NCI-H748 (cell line): ENCODE measurements at regions not wholly inside any gene's neighbourhood (a gene's known extent, or its start where the extent isn't known, plus 50 kb on each side); places are given as distances from the start of the nearest gene placed in this dataset.

Experiments used
- DNase-seq: peaks from one replicate; lab custom pipeline; 2025; ENCODE audit not compliant: unreplicated experiment; lab: John Stamatoyannopoulos, UW

DNA sequence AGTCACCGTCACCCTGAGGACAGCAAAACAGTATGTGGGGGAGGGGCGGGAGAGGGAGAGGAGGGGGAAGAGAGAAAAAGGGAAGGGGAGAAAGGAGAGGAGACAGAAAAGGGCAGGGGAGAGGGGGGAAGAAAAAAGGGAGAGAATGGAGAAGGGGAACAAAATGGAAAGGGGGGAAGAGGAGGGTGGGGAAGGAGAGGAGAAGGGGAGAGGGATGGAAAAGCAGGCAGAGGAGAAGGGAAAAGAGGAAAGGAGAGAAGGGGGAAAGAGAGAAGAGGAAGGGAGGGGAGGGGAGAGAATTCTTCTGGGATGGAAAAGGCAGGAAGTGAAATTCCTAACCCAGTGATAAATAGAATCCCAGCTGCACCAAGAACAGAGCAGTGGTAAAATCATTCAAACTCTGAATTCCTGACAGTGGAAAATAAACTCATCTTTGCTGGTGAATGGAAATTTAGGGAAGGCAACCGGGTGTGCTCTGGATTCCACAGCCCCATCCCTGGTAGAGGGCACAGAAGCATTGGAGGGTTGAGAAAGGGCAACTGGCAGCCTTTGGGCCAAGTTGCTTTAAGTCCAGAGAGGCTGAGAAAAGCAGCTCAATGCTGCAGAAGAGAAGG, 244.2 kb downstream of the BCOR start:
- DNase-seq = no peak

DNA sequence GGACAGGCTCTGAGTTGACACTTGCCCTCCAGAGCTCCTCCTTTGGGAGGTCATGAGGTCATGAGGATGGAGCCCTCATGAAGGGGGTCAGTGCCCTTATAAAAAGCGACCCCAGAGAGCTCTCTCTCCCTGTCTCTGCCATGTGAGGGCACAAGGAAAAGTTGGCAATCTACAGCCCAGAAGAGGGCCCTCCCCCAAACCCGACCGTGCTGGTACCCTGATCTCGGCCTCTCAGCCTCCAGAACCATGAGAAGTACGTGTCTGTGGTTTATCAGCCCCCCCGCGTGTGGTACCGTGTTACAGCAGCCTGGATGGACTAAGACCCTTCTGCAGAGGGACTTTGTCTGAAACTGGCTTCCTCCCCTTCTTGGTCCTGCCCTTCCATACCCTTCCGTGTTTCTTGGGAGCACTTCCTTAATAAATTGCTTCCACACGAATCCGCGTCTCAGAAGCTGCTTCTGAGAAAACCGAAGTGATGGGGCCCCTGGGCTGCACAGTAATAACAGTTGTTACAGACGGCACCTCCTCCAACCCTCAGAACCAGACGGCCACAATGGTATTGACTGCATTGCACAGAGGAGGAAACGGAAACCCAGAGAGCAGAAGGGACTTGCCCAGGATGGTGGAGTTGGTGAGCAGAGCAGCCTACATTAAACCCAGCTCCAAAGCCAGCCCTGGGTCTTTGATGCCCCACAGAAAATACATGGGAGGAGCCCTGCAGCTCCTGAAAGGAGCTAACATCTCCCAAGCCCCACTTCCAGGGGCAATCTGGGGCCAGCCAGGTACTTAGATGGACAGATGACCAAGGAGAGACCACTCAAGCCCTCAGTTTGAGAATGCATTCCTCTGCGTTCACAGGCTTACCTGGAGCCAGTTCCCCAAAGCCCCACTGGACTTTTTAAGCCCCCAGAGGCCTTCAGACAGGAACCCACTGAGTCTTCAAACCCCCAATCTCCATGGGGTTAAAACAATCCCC, 242.7 kb downstream of the BCOR start:
- DNase-seq = no peak

DNA sequence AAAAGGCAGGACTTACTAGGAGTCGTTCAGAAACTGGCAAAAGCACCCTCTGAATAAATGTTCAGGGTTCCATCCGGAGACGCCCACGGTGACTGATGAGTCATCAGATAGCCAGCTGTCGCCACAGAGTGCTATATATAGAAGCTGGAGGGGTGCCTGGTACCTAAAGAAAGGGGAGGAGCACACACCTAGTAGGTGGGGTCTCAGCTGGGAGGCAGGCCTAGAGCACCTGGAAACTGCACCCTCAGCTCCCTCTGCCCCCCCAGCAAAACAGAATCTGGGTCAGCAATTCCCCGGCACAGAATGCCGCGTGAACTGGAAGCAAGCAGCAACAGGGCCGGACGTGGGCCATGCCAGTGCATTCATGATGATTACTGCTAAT, 242.0 kb downstream of the BCOR start:
- DNase-seq = peak; percentile 86

- DNase-seq = no peak
Measured at GRCh38 chrX:39856472-39857121, 241.2 kb downstream of the BCOR start.

DNA sequence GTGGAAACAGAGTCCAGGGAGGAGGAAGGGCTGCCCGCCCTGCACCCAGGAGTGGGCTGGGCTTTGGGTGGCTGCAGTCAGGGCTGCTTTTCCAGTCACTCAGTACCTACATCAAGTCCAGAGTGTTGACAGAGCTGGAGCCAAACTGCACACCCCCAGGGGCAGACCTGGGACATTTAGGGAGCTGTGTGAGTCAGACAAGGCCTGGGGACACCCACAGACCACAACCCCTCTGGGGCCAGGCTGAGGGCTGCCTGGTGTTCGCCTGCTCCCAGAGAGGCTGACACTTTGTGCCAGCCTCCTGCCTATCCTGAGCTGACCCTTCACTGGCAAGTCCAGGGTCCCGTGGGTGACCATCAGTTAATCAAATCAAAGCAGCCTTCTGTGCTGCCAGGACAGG, 240.0 kb downstream of the BCOR start:
- no peak for DNase-seq

DNA sequence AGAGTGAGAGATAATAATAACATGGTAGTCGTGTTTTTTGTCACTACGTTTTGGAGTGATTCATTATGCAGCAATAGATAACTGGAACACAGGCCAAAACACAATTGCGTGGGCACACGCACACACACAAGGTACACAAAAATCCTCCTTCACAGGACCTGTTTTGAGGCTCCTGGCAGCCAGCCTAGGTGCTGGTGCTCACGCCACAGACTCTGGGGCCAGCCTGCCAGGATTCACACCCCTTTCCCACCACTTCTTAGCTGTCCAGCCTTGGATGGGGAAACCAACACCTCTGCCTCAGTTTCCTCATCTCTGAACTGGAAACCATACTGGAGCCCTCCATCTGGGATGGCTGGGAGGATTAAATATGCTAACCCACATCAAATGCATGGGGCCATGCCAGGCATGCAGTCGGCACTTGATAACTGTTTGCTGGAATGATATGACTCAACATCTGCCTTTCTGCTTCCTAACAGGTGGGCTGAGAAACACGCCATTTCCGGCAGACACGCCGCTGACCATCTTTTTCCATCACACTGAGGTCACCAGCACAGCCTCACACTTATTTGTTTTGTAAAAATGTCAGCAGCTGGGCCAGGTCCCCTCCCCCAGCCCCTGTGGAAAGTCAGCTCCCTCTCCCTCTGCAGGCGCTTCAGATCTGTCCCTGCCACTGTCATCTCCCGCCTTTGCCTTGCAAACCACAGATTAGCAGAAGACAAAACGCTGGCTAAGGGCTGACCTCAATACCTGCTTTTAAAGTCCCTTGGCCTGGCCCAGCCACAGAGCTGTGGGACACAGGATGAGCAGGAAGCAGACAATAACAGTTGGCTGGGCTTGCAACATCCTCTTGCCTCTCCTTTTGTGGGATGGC, 237.5 kb downstream of the BCOR start:
- DNase-seq = peak; percentile 70

GRCh38 chrX:39862963-39863362, 234.8 kb downstream of the BCOR start:
- no peak for DNase-seq

GRCh38 chrX:39866229-39866628, 231.5 kb downstream of the BCOR start:
- no peak for DNase-seq

DNA sequence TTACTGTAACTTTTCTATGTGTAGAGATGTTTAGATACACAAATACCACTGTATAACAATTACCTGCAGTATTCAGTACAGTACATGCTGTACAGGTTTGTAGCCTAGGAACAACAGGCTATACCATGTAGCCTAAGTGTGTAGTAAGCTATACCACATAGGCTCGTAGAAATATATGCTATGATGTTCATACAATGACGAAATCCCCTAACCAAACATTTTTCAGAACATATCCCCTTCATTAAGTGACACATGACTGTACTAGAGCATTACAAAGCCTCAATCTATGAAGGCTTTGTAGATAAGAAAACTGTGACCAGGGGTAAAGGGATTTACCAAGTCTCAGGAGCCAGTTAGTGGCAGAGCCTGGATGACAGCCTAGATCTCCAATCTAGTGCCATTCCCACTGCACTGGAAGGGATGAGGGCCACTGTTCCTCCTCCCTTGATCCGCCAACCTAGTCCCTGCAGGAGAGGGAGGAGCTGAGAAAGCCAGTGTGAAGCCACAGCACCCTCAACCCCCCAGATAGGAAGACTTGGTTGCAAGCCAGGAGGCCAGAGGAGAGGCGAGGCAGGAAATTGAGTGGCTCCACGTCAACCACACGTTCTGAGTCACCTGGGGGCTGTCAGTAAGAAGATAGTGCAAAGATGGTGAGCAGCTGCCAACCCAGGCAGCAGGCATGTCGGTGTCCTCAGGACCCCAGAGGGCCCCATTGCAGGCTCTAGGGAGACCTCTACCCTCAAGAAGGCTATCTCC, 227.7 kb downstream of the BCOR start:
- no peak for DNase-seq

DNA sequence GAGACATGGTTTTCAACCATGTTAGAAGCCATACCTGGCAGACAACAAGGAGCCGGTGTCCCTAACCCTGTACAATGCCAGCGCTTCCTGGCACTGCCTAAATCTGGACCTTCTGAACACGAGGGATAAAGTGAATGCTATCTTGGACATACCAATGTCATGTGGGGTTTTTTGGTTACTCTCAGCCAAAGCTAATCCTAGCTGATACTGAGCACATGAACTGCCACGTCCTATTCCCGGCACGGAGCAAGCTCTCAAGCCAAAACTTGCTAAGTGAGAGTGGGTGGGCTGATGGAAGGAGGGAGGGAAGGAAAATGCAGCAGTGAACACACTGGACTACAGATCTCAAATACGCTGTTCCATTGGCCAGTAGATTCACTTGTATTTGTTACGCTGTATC, 226.1 kb downstream of the BCOR start:
- DNase-seq = no peak

DNA sequence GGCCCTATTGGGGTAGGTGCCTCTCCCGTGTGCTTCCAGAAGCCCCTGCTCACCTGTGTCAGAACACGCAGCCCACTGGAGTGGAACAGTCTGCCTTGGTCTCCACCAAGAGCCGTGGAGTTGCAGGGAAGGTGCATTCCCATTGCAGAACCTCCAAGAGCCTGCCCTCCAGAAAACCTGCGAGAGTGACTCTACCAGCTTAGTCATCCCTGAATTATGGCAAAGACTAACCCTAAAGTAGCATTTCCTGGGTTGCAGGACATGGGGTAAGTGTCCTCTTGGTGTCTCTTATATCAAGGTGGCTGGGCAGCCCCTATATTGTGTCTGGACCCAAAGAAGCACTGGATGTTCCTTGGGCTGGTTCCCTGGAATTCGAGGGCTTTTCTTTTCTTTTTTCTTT, 224.6 kb downstream of the BCOR start:
- no peak for DNase-seq

DNA sequence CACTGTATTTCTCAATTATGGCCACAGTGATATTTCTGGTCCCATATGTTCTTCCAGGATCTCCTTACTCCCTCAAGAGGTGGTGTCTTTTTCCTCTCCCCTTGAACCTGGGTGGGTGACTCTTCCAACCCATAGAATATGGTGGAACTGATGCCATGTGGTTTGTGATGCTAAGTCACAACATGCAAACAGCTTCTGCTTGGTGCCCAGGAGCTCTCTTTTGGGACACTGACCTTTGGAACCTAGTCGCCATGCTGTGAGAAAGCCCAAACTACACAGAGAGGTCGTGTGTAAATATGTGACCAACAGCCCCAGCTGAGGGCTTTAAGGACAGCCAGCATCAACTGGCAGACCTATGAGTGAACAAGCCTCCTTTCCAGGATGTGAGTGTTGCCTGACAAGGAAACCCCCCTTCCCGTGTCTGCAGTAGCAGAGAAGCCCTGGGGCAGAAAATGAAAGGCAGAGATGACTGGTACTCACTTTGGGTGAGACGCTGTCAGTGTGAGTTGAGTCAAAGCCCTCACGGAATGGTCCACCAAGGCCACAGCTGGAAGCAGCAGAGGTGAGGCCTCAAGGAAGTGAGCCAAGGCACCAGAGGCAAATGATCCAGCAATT, 223.4 kb downstream of the BCOR start:
- no peak for DNase-seq

GRCh38 chrX:39875834-39876628, 221.7 kb downstream of the BCOR start:
- DNase-seq = peak; percentile 83

GRCh38 chrX:39877905-39878304, 219.9 kb downstream of the BCOR start:
- peak; percentile 23 for DNase-seq

- DNase-seq = no peak
Measured at GRCh38 chrX:39883666-39884065, 214.1 kb downstream of the BCOR start.

- no peak for DNase-seq
Measured at GRCh38 chrX:39886282-39886681, 211.5 kb downstream of the BCOR start.

DNA sequence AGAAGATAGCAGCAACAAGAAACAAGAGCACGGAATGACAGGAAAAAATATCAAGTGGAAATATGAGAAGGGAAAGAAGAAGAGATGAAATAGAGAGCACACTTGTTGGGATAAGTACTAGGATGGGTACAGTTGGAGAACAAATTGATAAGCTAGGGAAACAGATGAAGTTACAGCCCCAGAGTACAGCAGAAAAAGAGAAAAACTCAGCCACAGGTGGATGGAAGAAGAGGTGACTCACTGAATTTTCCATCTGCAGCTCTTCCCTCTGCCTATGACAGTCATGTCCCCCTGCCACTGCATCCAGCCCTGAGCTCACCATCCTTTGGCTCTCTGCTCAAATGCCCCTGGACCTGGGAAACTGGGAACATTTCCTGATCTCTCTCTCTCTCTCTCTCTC, 209.0 kb downstream of the BCOR start:
- DNase-seq = no peak

DNA sequence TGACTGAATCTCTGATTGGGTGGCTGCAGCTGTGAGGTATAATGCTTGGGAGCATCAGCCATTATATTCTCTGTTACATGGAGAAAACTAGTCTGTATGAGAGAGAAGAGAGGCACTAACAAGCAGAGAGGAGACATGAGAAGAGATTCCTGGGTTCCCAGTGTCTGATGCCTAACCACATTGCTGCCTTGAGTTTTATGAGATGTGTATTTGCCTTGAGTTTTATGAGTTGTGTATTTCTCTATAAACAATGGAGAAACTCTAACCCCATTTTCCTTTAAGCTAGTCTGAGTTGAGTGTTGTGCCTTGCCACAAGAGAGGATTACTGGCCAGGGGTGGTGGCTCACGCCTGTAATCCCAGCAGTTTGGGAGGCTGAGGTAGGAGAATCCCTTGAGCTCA, 208.1 kb downstream of the BCOR start:
- DNase-seq = no peak

- DNase-seq = no peak
Measured at GRCh38 chrX:39890807-39891206, 207.0 kb downstream of the BCOR start.
